ENCODE measurements at regions not wholly inside any gene's neighbourhood (a gene's known extent, or its start where the extent isn't known, plus 50 kb on each side); places are given as distances from the start of the nearest gene placed in this dataset.

- DNase-seq (ENCODE audit: low read depth): no peak
These were observed 334.4 kb upstream of the ACTBL2 start for GRCh38 chr5:57817001-57817453.

- peak; percentile 95 for DNase-seq (ENCODE audit: low read depth)
These were observed 333.5 kb upstream of the ACTBL2 start for GRCh38 chr5:57816108-57816507.

- DNase-seq (ENCODE audit: low read depth): peak; percentile 43
These were observed 323.1 kb upstream of the ACTBL2 start for GRCh38 chr5:57805732-57806131.

- DNase-seq (ENCODE audit: low read depth): no peak
These were observed 322.6 kb upstream of the ACTBL2 start for GRCh38 chr5:57805170-57805569.

GRCh38 chr5:57804505-57804904 lies 321.9 kb upstream of the ACTBL2 start:
- DNase-seq (ENCODE audit: low read depth): no peak

- DNase-seq (ENCODE audit: low read depth): no peak
These were observed 321.4 kb upstream of the ACTBL2 start for GRCh38 chr5:57804007-57804444.

GRCh38 chr5:57802131-57802530 lies 319.5 kb upstream of the ACTBL2 start:
- no peak for DNase-seq (ENCODE audit: low read depth)

- no peak for DNase-seq (ENCODE audit: low read depth)
These were observed 312.6 kb upstream of the ACTBL2 start for GRCh38 chr5:57795203-57795602.

- DNase-seq (ENCODE audit: low read depth): no peak
These were observed 309.3 kb upstream of the ACTBL2 start for GRCh38 chr5:57791875-57792274.

- DNase-seq (ENCODE audit: low read depth): no peak
These were observed 303.3 kb upstream of the ACTBL2 start for GRCh38 chr5:57785946-57786345.

GRCh38 chr5:57784121-57784520 lies 301.5 kb upstream of the ACTBL2 start:
- no peak for DNase-seq (ENCODE audit: low read depth)

- no peak for DNase-seq (ENCODE audit: low read depth)
These were observed 301.1 kb upstream of the ACTBL2 start for GRCh38 chr5:57783693-57784092.

- DNase-seq (ENCODE audit: low read depth): no peak
These were observed 298.3 kb upstream of the ACTBL2 start for GRCh38 chr5:57780961-57781325.

GRCh38 chr5:57780306-57780960 lies 297.8 kb upstream of the ACTBL2 start:
- DNase-seq (ENCODE audit: low read depth): peak; percentile 63

GRCh38 chr5:57779383-57780223 lies 297.0 kb upstream of the ACTBL2 start:
- peak; percentile 70 for DNase-seq (ENCODE audit: low read depth)

- DNase-seq (ENCODE audit: low read depth): no peak
These were observed 296.0 kb upstream of the ACTBL2 start for GRCh38 chr5:57778501-57779091.

- DNase-seq (ENCODE audit: low read depth): no peak
These were observed 294.6 kb upstream of the ACTBL2 start for GRCh38 chr5:57777174-57777581.

GRCh38 chr5:57776035-57776434 lies 293.4 kb upstream of the ACTBL2 start:
- no peak for DNase-seq (ENCODE audit: low read depth)

- peak; percentile 10 for DNase-seq (ENCODE audit: low read depth)
These were observed 291.8 kb upstream of the ACTBL2 start for GRCh38 chr5:57774439-57774838.

- DNase-seq (ENCODE audit: low read depth): no peak
These were observed 289.9 kb upstream of the ACTBL2 start for GRCh38 chr5:57772512-57772911.

- no peak for DNase-seq (ENCODE audit: low read depth)
These were observed 287.4 kb upstream of the ACTBL2 start for GRCh38 chr5:57770039-57770438.

- DNase-seq (ENCODE audit: low read depth): no peak
These were observed 286.1 kb upstream of the ACTBL2 start for GRCh38 chr5:57768745-57769144.
